CMK (cell line): ENCODE measurements at regions not wholly inside any gene's neighbourhood (a gene's known extent, or its start where the extent isn't known, plus 50 kb on each side); places are given as distances from the start of the nearest gene placed in this dataset.

Experiments used
- DNase-seq: peaks from one replicate; pipeline ENCODE4 v3.0.0-alpha.2; 2010; ENCODE audit warnings: low read depth

GRCh38 chr9:14560194-14560593 lies 133.0 kb downstream of the ZDHHC21 start:
- DNase-seq: no peak

- DNase-seq: no peak
Observed at GRCh38 chr9:14554886-14555285, 138.3 kb downstream of the ZDHHC21 start.

GRCh38 chr9:14547245-14548060 lies 145.8 kb downstream of the ZDHHC21 start:
- DNase-seq: no peak

- DNase-seq: no peak
Observed at GRCh38 chr9:14546693-14547092, 146.5 kb downstream of the ZDHHC21 start.

- no peak for DNase-seq
Observed at GRCh38 chr9:14542071-14542470, 151.2 kb downstream of the ZDHHC21 start.

GRCh38 chr9:14538526-14538925 lies 154.7 kb downstream of the ZDHHC21 start:
- no peak for DNase-seq

- no peak for DNase-seq
Observed at GRCh38 chr9:14535161-14535955, 157.9 kb downstream of the ZDHHC21 start.

- no peak for DNase-seq
Observed at GRCh38 chr9:14533867-14534640, 159.2 kb downstream of the ZDHHC21 start.

GRCh38 chr9:14532456-14533115 lies 160.6 kb downstream of the ZDHHC21 start:
- DNase-seq: no peak

- no peak for DNase-seq
Observed at GRCh38 chr9:14531341-14532269, 161.6 kb downstream of the ZDHHC21 start.

GRCh38 chr9:14530841-14531240 lies 162.4 kb downstream of the ZDHHC21 start:
- DNase-seq: no peak

GRCh38 chr9:14530366-14530765 lies 162.9 kb downstream of the ZDHHC21 start:
- DNase-seq: no peak

GRCh38 chr9:14529629-14530028 lies 163.6 kb downstream of the ZDHHC21 start:
- no peak for DNase-seq

GRCh38 chr9:14529054-14529453 lies 164.2 kb downstream of the ZDHHC21 start:
- no peak for DNase-seq

GRCh38 chr9:14526504-14526903 lies 166.7 kb downstream of the ZDHHC21 start:
- no peak for DNase-seq

- no peak for DNase-seq
Observed at GRCh38 chr9:14525856-14526255, 167.4 kb downstream of the ZDHHC21 start.

GRCh38 chr9:14524873-14525515 lies 168.2 kb downstream of the ZDHHC21 start:
- no peak for DNase-seq

- DNase-seq: no peak
Observed at GRCh38 chr9:14523545-14523944, 169.7 kb downstream of the ZDHHC21 start.

GRCh38 chr9:14522627-14523379 lies 170.4 kb downstream of the ZDHHC21 start:
- DNase-seq: no peak

- DNase-seq: no peak
Observed at GRCh38 chr9:14520341-14520740, 172.9 kb downstream of the ZDHHC21 start.
